ENCODE measurements at regions not wholly inside any gene's neighbourhood (a gene's known extent, or its start where the extent isn't known, plus 50 kb on each side); places are given as distances from the start of the nearest gene placed in this dataset.
"Not testable (repeated sequence)": the region's sequence is repeated elsewhere in the genome, so short reads cannot be mapped to it uniquely, and the experiment has no call there.

DNA sequence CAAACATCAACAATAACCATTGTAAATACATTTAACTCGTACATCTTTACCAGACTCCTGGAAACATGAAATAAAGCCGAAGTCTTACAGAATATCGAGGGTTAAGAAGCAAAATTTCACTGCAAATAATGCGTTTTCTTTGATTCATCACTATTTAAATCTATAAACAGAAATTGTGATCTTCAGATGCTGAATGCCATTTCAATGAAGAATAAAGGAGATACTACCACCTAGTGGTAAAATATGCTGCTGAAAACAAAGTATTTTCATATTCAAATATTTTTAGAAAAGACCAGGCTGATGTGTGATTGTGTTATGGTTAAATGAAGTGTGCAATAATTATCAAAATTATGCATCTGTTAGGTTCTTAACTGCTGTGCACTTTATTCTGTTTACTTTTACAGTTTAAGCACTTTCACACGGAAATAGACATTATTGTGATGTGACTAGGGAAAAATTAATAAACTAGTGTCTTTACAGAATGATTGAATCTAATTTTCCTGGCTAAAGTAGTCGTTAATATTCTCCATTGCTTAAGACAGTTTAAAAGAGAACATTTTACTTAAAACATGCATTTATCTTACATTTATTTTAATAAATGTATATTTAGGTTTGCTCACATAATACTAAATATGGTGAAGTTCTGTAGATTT, 1093.1 kb downstream of the MRPL39 start:
- DNase-seq (ENCODE audit: low spot score): peak; percentile 1

GRCh38 chr21:24509131-24509530, 1098.2 kb downstream of the MRPL39 start:
- DNase-seq (ENCODE audit: low spot score): no peak

GRCh38 chr21:24486973-24487372, 1120.3 kb downstream of the MRPL39 start:
- DNase-seq (ENCODE audit: low spot score): no peak

DNA sequence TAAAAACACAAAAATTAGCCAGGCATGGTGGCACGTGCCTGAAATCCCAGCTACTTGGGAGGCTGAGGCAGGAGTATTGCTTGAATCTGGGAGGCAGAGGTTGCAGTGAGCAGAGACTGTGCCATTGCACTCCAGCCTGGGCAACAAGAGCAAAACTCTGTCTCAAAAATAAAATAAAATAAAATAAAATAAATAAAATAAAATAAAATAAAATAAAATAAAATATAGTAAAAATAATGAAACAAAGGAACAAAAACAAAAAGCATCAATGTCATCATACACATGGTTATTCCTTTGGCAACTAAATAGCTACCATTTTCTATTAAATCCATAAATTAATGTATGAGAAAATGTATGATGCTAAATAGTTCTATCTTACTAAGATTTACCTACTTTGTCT, 1123.9 kb downstream of the MRPL39 start:
- not testable (repeated sequence) for DNase-seq (ENCODE audit: low spot score)

DNA sequence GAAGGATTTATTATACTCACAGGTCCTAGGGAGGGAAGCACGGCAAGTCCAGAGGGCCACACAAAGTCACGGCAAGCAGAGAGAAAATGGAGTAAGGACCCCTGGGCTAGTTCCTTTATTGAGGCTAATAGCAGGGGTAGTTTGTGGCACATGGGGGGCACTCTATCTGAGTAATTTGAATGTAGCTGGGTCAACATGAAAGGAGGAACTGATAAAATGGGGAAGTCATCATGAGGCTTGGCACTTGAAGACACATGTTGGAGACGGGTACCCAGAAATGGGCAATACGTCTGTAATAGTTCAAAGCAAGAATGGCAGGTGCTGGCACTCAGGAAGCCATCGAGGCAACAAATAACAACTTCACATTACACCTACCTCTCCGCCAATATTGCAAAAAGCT, 1136.4 kb downstream of the MRPL39 start:
- DNase-seq (ENCODE audit: low spot score): no peak

DNA sequence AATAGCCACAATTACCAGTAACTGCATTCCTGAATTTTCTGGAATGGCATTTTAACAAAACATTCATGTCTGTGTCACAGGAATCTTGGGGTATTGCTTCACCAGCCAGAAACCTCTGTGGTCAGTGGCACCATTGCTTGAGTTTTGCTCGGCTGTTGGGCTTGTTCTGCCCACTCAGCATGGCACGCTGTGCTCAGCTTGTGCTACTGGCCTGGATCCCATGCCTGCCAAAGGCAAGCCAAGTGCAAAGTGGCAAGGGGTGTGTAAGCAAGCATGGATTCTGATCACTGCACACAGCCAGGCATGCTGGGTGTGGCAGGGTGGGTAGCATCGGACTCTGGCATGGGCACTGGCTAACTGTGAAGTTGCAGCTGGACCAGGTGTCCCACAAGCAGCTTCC, 1150.9 kb downstream of the MRPL39 start:
- no peak for DNase-seq (ENCODE audit: low spot score)

- DNase-seq (ENCODE audit: low spot score): no peak
Measured at GRCh38 chr21:24450119-24450518, 1157.2 kb downstream of the MRPL39 start.

GRCh38 chr21:24445517-24445916, 1161.8 kb downstream of the MRPL39 start:
- DNase-seq (ENCODE audit: low spot score): no peak

DNA sequence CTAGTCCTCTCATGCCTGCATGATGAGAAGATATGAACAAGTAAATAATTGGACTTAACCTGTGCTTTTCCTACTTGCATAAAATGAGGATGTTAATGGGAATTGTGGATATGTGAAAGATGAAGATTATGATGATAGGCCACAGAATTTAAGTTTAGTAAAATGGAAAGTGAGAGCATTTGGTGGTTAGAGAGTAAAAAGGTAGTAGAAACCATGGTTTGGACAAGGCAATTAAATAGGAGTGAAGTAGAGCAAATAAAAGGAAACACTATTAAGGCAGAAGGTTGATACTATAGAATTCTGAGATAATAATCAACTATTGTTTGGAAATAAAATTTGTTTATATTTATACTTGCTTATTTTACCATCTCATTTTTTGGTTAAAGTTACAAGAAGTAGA, 1162.5 kb downstream of the MRPL39 start:
- no peak for DNase-seq (ENCODE audit: low spot score)

DNA sequence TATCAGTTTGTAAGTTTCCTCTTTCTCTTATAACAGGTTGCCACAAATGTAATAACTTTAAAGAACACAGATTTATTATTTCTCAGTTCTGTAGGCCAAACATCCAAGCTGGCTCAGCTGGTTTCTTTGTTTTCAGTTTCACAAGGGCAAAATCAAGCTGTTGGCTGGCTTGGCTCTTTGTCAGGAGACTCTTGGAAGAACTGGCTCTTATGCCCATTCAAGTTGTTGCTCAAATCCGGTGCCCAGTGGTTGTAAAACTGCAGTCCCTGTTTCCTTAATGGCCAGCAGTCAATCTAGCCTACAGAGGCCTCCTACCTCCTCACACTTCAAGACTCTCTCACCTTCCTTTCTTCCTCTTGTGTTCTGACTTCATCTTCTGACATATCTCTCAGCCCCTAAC, 1171.0 kb downstream of the MRPL39 start:
- DNase-seq (ENCODE audit: low spot score): no peak

DNA sequence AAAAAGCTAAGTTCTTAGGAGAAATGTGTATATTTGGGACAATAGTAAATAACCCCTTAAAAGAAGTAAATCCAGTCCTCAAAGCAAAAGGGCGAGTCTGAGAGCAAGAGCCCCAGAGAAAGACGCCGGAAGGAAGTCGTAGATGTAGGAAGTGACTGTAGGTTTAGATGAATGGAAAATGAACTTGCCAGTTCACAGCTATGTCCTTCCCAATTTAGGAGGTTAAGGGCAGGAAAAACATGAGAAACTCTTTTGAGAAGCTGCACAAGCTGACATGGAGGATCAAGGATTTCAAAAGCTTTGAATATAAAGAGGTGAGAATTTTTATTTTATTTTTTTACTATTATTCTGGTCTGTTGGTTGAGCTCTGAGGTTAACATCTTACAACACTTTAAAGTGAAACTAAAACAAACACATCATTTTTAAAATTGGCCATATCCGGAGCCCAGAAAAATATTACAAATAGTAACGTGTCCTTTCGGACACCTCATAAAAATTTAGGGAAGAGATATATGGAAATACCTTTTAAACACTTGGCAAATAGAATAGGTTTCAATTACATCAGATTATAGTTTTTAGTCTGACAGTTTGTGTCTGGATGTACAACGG, 1178.6 kb downstream of the MRPL39 start:
- DNase-seq (ENCODE audit: low spot score): no peak

GRCh38 chr21:24424776-24425175, 1182.5 kb downstream of the MRPL39 start:
- DNase-seq (ENCODE audit: low spot score): no peak

GRCh38 chr21:24423546-24423945, 1183.7 kb downstream of the MRPL39 start:
- DNase-seq (ENCODE audit: low spot score): no peak

- no peak for DNase-seq (ENCODE audit: low spot score)
Measured at GRCh38 chr21:24420689-24421088, 1186.6 kb downstream of the MRPL39 start.

- DNase-seq (ENCODE audit: low spot score): not testable (repeated sequence)
Measured at GRCh38 chr21:24419641-24420040, 1187.6 kb downstream of the MRPL39 start.

DNA sequence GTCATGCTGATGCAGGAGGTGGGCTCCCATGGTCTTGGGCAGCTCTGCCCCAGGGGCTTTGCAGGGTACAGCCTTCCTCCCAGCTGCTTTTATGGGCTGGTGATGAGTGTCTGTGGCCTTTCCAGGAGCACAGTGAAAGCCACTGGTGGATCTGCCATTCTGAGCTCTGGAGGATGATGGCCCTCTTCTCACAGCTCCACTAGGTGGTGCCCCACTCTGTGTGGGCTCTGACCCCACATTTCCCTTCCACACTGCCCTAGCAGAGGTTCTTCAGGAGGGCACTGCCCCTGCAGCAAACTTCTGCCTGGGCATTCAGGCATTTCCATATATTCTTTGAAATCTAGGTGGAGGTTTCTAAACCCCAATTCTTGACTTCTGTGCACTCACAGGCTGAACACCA, 1188.6 kb downstream of the MRPL39 start:
- no peak for DNase-seq (ENCODE audit: low spot score)

DNA sequence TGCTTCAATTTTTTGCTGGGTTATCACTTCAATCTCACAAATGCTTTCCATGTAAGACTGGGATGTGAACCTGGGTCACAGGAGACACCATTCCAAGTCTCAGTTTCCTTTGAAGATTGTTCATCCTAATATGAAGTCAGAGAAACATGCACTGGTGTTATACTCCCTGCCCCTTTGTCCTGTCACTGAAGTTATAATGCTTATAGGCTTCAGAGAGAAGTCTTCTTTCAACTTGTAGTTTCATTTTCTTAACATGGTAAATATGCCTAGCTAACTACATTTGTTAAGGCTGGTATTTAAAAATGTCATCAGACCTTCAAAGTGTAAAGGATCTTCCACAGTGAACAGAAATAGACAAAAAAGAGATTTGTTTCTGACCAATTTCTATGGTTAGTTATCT, 1195.9 kb downstream of the MRPL39 start:
- no peak for DNase-seq (ENCODE audit: low spot score)

DNA sequence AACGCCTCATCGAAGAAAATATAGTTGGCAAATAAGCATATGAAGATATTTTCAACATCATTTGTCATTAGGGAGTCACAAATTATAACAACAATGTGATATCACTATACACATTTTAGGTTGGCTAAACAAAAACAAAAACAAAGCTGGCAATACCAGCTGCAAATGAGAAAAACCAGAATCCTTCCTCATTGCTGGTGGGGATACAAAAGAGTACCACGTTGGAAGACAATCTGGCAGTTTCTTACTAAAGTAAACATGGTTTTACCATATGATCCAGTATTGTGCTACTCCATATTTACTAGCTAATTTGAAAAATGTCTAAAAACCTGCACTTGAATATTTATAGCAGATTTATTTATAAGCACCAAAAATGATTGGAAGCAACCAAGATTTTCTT, 1204.1 kb downstream of the MRPL39 start:
- no peak for DNase-seq (ENCODE audit: low spot score)

DNA sequence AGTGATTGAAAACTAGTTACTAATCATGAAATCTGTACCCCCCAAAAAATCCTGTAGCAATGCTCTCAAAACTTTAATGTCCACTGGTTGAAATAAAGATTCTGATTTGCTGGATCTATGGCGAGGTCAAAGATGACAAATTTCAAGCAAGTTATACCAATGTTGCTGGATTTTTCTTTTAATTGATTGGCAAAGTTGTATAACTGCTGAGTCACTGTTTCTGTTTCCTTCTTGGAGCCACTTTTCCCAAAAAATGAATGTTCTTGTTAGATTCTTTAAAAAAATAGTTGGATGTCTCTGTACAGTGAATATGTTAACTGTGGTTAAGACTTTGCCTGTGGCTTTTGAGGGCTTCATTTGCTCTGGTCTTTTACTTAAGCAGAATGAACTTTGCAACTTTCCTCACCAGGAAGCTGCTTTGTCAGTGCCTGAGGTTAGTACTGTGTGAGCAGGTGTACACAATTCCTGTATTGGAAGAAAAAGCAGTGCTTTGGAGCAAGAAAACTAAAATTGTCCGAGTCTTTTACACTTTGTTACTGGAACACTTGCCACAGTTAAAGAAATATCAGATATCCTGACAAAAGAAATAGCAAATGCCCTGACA, 1211.9 kb downstream of the MRPL39 start:
- DNase-seq (ENCODE audit: low spot score): no peak

DNA sequence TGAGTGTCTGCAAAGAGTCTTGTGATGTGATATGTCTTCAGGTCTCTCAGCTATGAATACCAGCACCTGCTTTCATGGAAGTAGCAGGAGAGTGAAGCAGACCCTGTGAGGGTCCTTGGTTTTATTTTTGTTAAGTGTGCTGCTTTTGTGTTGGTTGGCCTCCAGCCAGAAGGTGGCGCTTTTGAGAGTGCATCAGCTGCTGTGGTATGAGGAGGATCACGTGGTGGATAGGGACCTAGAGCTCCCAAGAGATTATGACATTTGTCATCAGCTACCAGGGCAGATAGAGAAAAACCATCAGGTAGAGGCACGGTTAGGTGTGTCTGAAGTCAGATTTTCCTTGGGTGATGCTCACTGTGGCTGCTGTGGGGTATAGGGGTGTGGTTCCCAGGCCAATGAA, 1232.1 kb downstream of the MRPL39 start:
- no peak for DNase-seq (ENCODE audit: low spot score)

GRCh38 chr21:24372506-24372905, 1234.8 kb downstream of the MRPL39 start:
- DNase-seq (ENCODE audit: low spot score): no peak

DNA sequence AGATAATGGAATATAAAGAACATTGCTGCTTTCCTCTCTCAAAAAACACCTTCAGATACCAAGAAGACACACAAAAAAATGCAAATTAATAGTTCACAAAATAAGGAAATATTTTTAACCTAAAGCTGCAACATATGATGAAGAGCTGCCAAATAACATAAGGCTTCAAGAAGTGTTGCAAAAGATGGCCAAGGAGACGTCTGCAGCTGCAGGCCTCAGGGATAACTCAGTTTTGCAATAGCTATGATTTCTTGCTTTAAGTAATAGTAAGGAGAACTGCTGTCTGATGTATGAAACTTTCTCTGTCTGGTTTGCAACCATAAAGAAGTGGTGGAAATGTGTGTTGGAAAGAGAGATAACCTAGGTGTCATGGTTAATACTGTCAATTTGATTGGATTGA, 1237.5 kb downstream of the MRPL39 start:
- no peak for DNase-seq (ENCODE audit: low spot score)

- DNase-seq (ENCODE audit: low spot score): no peak
Measured at GRCh38 chr21:24369278-24369677, 1238.0 kb downstream of the MRPL39 start.

GRCh38 chr21:24367936-24368335, 1239.3 kb downstream of the MRPL39 start:
- DNase-seq (ENCODE audit: low spot score): no peak
